GM12874 (cell line): ENCODE measurements at regions not wholly inside any gene's neighbourhood (a gene's known extent, or its start where the extent isn't known, plus 50 kb on each side); places are given as distances from the start of the nearest gene placed in this dataset.

Experiments used
- TF ChIP-seq, protein P1 (sequence below): IDR thresholded peaks from 2 replicates; pipeline ENCODE4 v1.5.1; 2011; ENCODE audit warnings: low read depth, mild to moderate bottlenecking, control low read depth, low read length, moderate library complexity; ENCODE audit not compliant: insufficient read depth

DNA sequence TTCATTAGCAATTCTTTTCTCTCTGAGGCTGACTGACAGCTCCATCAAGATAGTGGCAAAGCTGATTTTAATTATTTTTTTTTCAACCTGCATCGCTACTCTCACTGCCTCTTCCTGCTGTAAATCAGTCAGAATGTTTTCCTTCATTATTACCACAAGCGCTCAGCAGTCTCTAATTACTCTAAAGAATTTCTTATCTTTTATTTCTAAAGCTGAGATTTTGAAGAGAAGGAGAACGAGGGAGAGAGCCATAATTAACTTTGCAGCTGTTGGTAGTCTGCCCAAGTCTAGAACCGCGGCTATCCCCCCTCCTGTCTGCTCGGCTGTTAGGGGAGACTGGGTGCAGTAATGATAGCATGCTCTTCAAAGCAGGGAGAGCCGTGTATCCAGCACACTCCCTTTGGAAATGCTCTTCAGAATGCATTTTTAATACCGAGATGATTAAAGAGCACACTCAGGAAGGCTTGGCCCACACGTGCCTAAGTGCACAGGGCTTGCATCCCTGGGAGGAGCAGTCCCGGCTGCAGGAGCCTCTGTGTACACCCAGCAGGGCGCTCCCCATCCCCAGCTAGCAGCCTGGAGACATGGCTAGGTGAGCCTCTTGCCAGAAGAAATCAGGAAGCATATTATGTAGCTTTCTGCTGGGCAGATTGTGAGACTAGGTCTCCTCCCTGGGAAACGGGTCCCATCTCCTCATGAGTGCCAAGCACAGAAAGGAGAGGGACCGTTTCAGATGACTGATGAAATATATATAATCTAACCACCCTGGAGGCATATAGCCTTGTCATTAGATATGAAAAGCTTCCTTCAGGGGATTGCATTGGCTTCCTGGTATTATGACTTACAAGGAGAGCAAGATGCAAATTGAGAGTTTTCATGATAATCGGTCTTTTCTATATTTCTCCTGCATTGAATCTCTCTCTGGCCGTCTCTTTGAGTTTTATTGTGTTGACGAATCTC, 555.2 kb downstream of the CMPK2 start:
- TF ChIP-seq, protein P1, sequence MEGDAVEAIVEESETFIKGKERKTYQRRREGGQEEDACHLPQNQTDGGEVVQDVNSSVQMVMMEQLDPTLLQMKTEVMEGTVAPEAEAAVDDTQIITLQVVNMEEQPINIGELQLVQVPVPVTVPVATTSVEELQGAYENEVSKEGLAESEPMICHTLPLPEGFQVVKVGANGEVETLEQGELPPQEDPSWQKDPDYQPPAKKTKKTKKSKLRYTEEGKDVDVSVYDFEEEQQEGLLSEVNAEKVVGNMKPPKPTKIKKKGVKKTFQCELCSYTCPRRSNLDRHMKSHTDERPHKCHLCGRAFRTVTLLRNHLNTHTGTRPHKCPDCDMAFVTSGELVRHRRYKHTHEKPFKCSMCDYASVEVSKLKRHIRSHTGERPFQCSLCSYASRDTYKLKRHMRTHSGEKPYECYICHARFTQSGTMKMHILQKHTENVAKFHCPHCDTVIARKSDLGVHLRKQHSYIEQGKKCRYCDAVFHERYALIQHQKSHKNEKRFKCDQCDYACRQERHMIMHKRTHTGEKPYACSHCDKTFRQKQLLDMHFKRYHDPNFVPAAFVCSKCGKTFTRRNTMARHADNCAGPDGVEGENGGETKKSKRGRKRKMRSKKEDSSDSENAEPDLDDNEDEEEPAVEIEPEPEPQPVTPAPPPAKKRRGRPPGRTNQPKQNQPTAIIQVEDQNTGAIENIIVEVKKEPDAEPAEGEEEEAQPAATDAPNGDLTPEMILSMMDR, result no peak

DNA sequence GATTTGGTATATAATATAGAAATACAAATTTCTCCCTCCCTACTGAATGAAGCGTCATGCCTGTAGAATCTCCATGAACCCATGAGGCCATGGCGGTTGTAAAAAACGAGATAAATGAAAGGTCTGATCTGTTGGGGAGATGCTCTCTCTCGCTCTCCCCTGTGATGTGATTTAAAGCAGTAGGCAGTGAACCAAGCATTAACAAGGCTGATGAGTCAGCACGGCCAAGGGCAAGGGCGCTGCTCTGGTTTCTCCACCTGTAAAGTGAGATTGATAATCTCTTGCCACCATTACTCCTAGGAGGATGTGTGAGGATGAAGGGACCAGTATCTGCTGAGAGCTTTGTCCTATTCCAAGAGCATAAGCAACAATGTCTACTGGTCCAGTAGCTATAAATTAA, 553.3 kb downstream of the CMPK2 start:
- TF ChIP-seq, protein P1, result no peak

DNA sequence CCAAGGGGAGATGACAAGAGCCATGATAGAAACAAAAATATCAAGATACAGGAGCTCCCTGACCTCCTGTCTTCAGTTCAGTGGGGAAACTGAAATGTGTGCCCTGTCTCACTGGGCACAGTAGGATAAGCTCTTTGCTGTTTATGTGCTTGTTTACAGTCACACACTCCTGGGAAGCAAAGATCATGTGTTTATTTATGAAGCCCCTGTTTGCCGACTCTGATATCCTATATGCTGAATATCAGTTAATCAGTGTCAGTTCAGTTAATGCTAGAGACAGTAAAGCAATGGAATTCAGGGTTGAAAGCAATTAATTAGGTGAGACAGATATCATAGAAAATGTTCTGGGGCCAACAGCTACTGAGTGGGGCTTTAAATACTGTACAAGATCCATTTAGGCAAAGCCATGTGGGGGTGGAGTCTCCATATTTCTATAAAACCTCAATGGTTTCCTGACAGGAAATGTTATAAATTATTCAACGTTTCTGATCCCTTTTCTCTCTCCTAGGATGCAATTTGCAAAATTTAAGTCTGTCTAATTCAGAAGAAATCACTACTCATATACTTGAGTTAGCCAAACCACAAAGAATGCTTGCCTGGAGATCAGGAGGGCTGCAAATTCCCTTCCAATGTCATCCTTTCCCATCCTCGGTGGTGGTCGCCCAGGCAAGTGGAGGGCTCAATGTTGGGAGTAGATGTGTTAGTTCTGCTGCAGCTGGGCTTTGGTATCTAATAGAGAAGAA, 551.3 kb downstream of the CMPK2 start:
- TF ChIP-seq, protein P1, result no peak

DNA sequence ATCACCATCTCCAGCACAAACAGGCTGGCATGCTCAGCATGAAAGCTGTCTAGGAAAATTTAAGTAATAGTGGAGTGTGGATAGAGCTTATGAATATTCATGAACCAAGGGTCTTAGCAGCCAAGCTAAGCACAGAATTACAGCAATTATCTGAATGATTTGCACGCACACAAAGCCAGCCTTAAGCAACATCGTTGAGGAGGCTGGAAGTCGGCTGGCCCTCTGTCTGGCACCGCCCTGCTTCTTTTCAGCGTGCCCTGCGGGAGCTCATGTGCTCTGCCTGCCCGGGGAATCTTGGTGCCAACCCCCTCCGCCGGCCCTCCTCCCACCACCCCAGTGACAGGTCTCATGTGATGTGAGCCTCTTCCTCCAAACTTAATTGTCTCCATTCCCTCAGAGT, 540.1 kb downstream of the CMPK2 start:
- TF ChIP-seq, protein P1, result no peak

DNA sequence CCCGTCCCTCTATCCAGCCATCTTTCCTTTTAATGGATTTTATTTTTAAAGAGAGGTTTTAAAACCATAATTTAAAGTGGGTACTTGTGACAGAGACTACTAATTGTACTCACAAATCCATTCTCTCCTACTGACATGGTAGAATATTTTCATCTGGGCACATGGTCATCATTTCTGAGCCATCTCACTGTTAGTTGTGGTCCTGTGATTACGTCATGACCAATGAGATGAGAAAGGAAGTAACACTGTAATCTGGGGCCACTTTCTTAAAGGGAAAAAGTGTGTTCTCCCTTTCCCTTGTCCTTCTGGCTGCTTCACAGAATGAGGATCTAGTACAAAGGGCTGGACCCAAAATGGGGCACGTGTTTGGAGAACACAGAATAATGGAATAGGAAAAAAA, 538.7 kb downstream of the CMPK2 start:
- TF ChIP-seq, protein P1, result no peak

DNA sequence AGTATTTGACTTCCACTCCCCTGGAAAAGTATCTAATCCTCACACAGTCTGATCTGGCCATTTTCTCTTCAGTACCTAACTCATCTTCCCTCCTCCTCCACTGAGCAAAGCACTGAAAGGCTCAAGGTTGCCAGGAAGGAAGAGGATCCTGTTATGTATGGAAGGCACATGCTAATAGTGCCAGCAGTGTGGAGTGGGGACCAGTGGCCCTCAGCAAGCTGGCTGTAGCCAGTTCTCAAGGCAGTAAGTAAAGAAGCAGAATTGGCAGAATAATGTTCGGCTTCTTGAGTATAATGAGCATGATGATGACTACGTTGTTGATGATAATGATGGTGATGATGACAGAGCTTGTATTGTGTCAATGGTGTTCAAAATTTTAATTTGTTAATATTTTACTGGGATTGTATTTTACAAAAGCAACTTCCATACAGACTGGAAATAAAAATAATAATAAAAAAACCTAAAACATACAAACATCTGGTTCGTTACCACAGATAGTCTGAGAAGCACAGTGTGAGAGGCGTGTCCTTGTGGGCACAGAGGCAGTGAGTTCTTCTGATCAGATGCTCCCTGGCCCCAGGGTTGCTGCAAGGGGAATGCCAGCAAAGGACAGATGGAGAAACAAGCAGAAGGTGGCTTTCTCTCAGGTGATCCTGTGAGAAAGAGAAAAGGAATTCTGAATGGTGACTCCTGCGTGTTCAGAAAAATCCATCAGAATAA, 528.8 kb downstream of the CMPK2 start:
- TF ChIP-seq, protein P1, result no peak

DNA sequence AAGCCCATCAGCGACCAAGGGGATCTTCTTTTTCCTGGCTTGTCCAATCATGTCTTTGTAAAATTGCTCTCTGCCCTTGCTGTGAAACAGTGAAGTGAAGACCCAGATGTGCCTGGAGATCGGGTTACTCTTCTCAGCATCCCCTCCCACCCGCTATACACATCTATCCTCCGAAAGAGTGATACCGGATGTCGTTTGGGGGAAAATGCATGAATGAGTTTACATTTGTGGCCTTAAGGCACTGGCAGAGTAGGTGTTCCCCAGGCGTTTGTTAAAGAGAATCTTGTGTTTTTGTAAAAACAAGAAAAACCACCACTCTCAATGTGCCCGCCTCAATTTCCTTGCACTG, 528.3 kb downstream of the CMPK2 start:
- TF ChIP-seq, protein P1, result no peak
